NCI-H2029 (cell line): ENCODE measurements at regions not wholly inside any gene's neighbourhood (a gene's known extent, or its start where the extent isn't known, plus 50 kb on each side); places are given as distances from the start of the nearest gene placed in this dataset.
"Not testable (repeated sequence)": the region's sequence is repeated elsewhere in the genome, so short reads cannot be mapped to it uniquely, and the experiment has no call there.

Experiments
- DNase-seq: peaks from one replicate; lab custom pipeline; 2025; lab: John Stamatoyannopoulos, UW

- DNase-seq, result not testable (repeated sequence)
Measured at GRCh38 chr14:30072454-30072853, 144.8 kb upstream of the PRKD1 start.

GRCh38 chr14:30077946-30078345 is 150.3 kb upstream of the PRKD1 start:
- no peak for DNase-seq

- no peak for DNase-seq
Measured at GRCh38 chr14:30078811-30079402, 151.3 kb upstream of the PRKD1 start.

GRCh38 chr14:30082486-30082885 is 154.8 kb upstream of the PRKD1 start:
- DNase-seq, result no peak

- DNase-seq, result no peak
Measured at GRCh38 chr14:30084811-30085210, 157.2 kb upstream of the PRKD1 start.

GRCh38 chr14:30085943-30086342 is 158.3 kb upstream of the PRKD1 start:
- no peak for DNase-seq

DNA sequence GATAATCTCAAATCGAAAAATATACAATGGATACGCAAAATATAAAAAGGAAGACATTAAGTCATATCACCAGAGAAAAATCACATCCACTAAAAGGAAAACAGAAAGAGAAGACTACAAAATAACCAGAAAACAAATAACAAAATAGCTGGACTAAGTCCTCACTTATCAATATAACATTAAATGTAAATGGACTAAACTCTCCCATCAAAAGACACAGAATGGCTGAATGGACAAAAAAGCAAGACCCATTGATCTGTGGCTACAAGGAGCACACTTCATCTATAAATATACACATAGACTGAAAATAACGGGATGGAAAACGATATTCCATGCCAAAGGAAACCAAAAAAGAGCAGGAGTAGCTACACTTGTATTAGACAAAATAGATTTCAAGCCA is 161.0 kb upstream of the PRKD1 start:
- no peak for DNase-seq

GRCh38 chr14:30108975-30109700 is 181.5 kb upstream of the PRKD1 start:
- no peak for DNase-seq

GRCh38 chr14:30114051-30114450 is 186.4 kb upstream of the PRKD1 start:
- DNase-seq, result no peak

GRCh38 chr14:30115756-30116155 is 188.1 kb upstream of the PRKD1 start:
- DNase-seq, result no peak

DNA sequence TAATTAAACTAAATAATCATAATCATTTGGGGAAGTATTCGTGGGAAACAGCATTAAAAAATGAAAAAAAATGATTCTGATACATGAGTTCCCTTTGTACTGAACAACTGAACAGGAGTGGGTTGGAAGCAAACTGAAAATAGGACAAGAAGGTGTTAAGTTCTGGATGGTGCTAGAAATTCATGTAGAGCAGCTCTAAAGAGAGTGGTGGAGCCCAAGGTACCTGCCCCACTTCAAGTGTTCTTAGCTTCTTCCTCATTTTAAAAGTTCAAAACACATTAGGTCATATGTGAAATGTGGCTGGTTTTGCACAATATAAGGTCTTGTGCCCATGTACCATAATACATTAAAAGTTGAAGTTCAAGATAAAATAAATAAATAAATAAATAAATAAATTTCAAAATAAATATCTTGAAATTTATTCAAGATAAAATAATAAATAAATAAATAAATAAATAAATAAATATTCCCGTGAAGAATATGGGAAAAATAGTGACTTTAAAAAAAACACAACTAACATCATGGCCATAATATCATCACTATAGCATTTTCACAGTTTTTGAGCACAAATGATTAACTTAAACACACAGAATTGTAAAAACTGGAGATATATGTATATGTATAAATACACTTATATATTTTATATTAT is 191.5 kb upstream of the PRKD1 start:
- DNase-seq, result no peak

GRCh38 chr14:30125322-30125979 is 197.8 kb upstream of the PRKD1 start:
- DNase-seq, result no peak

- DNase-seq, result no peak
Measured at GRCh38 chr14:30129807-30130206, 202.2 kb upstream of the PRKD1 start.

DNA sequence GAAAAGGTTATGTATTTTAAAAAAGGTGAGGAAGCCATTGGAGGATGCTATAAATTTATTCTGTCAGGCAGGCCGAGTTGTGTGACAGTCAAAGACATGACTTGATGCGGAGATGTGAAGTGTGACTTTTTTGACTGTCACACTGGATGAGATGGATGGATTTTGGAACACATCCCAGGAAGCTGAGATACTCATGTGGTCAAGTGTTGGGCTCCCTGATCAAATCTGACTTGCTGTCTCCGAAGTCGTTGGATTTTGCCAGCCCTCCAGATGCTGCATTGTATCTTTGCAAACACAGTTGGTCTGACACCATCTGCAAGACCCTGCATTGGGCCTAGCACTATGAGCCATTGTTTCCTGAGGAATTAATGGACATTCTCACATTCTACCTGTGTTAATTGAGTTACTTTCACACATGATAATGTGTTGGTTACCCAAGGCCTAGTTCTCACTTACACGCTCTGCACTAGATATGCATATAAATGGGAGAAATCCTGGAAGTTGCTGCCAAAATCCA is 204.0 kb upstream of the PRKD1 start:
- no peak for DNase-seq

- DNase-seq, result no peak
Measured at GRCh38 chr14:30132196-30132595, 204.5 kb upstream of the PRKD1 start.

DNA sequence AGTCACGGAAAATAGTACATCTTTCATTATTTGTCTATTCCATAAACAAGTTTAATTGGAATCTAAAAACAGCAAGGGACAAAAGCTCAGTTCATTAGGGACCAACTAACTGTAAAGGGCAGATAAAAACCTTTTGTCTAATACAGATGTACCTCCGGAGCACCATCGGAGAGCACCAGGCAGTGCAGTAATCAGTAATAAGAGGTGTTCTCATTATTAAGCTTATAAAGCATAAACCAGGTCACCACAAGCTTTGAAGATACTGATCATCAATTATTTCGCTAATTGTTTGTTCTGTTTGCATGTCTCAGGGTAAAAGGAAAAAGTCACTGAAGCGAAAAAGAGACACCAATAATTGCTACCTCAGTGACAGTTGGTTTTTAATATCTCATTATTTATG is 207.3 kb upstream of the PRKD1 start:
- no peak for DNase-seq

- DNase-seq, result no peak
Measured at GRCh38 chr14:30138567-30138966, 210.9 kb upstream of the PRKD1 start.

DNA sequence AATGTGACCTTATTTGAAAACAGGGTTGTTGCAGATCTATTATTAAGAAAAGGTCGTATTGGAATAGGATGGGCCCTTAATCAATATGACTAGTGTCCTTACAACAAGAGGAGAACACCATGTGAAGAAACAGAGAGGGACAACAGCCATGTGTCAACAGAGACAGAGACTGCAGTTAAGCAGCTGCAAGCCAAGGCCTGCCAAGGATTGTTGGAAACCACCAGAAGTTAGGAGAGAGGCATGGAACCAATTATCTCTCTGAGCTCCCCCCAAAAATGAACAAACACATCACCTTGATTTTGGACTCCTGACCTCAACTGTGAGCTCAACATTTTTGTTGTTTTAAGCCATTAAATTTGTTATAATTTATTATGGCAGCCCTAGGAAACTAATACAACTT is 214.6 kb upstream of the PRKD1 start:
- no peak for DNase-seq

GRCh38 chr14:30143627-30144026 is 216.0 kb upstream of the PRKD1 start:
- DNase-seq, result no peak

- no peak for DNase-seq
Measured at GRCh38 chr14:30153717-30154116, 226.1 kb upstream of the PRKD1 start.

GRCh38 chr14:30156571-30156970 is 228.9 kb upstream of the PRKD1 start:
- DNase-seq, result no peak

DNA sequence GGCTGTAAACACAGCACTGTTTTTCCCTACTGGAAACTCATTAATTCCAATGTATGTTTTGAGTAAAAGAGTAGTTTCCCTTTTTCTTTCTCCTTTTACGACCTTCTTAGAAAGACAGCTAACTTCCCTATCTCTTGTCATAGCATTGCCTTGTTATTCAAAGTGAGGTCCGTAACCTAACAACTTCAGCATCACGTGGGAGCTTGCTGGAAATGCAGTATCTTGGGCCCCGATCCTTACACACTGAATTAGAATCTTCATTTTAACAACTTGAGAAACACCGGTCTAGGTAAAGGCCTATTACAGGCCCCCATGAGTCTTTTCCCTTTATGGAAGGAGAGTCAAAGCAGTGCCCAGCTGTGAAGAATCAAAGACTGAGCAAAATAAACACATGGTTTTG is 230.7 kb upstream of the PRKD1 start:
- DNase-seq, result no peak

GRCh38 chr14:30159374-30159773 is 231.7 kb upstream of the PRKD1 start:
- DNase-seq, result no peak
